Liver (tissue), 3 donors: ENCODE measurements at regions not wholly inside any gene's neighbourhood (a gene's known extent, or its start where the extent isn't known, plus 50 kb on each side); places are given as distances from the start of the nearest gene placed in this dataset.

Experiments
- EGR1 ChIP-seq, 2 donors: IDR thresholded peaks; 2 replicates each; pipeline ENCODE4 v1.6.1; 2016 to 2018; ENCODE audit warnings: antibody characterized with exemption in 2 of 2, low read depth in 2 of 2
- RAD21 ChIP-seq, 2 donors: IDR thresholded peaks; 2 replicates each; pipeline ENCODE4 v1.6.1; 2016; ENCODE audit warnings: antibody characterized with exemption in 2 of 2, mild to moderate bottlenecking in 2 of 2
- SP1 ChIP-seq: IDR thresholded peaks from 2 replicates; pipeline ENCODE4 v1.6.1; 2018; ENCODE audit warnings: antibody characterized with exemption, mild to moderate bottlenecking
- YY1 ChIP-seq: IDR thresholded peaks from 2 replicates; pipeline ENCODE4 v1.6.1; 2016; ENCODE audit warnings: antibody characterized with exemption, mild to moderate bottlenecking
- TF ChIP-seq, protein P1 (sequence below): fragments of 150-350 bp; IDR thresholded peaks from 2 replicates; pipeline ENCODE4 v1.5.1; 2017; ENCODE audit warnings: improper control_type of control experiment, low read depth, low read length; ENCODE audit not compliant: missing input control
- TF ChIP-seq, protein P2 (sequence below): IDR thresholded peaks from 2 replicates; pipeline ENCODE4 v1.6.1; 2016; ENCODE audit warnings: antibody characterized with exemption, mild to moderate bottlenecking
- donor health status: healthy.
- donor health status: healthy.

DNA sequence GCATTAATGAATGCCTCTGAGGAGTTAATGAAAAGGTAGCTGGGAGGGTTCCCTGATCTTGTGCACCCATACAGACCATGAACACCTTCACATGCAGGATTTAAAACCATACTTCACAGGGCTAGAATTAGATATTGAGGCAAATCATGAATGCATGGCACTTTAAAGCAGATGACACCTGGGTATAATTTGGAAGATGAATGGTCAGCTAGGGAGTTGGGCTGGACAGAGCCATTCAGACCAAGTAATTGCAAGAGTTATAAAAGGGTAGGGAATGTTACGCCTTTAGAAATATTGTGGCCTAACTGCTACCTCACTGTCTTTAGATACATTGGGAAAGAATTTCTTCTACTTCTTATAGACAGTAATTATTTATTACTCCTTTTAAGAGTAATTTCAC lies 89.1 kb upstream of the ZNF827 start:
- TF ChIP-seq, protein P1, sequence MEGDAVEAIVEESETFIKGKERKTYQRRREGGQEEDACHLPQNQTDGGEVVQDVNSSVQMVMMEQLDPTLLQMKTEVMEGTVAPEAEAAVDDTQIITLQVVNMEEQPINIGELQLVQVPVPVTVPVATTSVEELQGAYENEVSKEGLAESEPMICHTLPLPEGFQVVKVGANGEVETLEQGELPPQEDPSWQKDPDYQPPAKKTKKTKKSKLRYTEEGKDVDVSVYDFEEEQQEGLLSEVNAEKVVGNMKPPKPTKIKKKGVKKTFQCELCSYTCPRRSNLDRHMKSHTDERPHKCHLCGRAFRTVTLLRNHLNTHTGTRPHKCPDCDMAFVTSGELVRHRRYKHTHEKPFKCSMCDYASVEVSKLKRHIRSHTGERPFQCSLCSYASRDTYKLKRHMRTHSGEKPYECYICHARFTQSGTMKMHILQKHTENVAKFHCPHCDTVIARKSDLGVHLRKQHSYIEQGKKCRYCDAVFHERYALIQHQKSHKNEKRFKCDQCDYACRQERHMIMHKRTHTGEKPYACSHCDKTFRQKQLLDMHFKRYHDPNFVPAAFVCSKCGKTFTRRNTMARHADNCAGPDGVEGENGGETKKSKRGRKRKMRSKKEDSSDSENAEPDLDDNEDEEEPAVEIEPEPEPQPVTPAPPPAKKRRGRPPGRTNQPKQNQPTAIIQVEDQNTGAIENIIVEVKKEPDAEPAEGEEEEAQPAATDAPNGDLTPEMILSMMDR = no peak
- TF ChIP-seq RAD21 (IDR thresholded peaks at IDR 0.05) = no peak
- TF ChIP-seq SP1 = no peak
- no peak for TF ChIP-seq YY1
- no peak for TF ChIP-seq EGR1 (IDR thresholded peaks at IDR 0.05; ENCODE audit: low read depth in 2 of 2)
- TF ChIP-seq, protein P2, sequence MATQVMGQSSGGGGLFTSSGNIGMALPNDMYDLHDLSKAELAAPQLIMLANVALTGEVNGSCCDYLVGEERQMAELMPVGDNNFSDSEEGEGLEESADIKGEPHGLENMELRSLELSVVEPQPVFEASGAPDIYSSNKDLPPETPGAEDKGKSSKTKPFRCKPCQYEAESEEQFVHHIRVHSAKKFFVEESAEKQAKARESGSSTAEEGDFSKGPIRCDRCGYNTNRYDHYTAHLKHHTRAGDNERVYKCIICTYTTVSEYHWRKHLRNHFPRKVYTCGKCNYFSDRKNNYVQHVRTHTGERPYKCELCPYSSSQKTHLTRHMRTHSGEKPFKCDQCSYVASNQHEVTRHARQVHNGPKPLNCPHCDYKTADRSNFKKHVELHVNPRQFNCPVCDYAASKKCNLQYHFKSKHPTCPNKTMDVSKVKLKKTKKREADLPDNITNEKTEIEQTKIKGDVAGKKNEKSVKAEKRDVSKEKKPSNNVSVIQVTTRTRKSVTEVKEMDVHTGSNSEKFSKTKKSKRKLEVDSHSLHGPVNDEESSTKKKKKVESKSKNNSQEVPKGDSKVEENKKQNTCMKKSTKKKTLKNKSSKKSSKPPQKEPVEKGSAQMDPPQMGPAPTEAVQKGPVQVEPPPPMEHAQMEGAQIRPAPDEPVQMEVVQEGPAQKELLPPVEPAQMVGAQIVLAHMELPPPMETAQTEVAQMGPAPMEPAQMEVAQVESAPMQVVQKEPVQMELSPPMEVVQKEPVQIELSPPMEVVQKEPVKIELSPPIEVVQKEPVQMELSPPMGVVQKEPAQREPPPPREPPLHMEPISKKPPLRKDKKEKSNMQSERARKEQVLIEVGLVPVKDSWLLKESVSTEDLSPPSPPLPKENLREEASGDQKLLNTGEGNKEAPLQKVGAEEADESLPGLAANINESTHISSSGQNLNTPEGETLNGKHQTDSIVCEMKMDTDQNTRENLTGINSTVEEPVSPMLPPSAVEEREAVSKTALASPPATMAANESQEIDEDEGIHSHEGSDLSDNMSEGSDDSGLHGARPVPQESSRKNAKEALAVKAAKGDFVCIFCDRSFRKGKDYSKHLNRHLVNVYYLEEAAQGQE = no peak
